NCI-H2196 treated with DMSO at 0.1 percent for 48 hours (cell line): ENCODE measurements at regions not wholly inside any gene's neighbourhood (a gene's known extent, or its start where the extent isn't known, plus 50 kb on each side); places are given as distances from the start of the nearest gene placed in this dataset.
"Not testable (repeated sequence)": the region's sequence is repeated elsewhere in the genome, so short reads cannot be mapped to it uniquely, and the experiment has no call there.

Experiments
- DNase-seq: peaks from one replicate; lab custom pipeline; 2025; ENCODE audit not compliant: unreplicated experiment; lab: John Stamatoyannopoulos, UW

GRCh38 chr6:80441131-80441530, 334.7 kb downstream of the BCKDHB start:
- DNase-seq, result no peak

- DNase-seq, result no peak
These were observed 334.1 kb downstream of the BCKDHB start for GRCh38 chr6:80440496-80441115.

- DNase-seq, result no peak
These were observed 333.4 kb downstream of the BCKDHB start for GRCh38 chr6:80439721-80440470.

- no peak for DNase-seq
These were observed 332.3 kb downstream of the BCKDHB start for GRCh38 chr6:80438772-80439171.

- no peak for DNase-seq
These were observed 331.3 kb downstream of the BCKDHB start for GRCh38 chr6:80437801-80438200.

GRCh38 chr6:80437221-80437620, 330.8 kb downstream of the BCKDHB start:
- DNase-seq, result no peak

- DNase-seq, result no peak
These were observed 330.2 kb downstream of the BCKDHB start for GRCh38 chr6:80436663-80437062.

GRCh38 chr6:80435457-80435856, 329.0 kb downstream of the BCKDHB start:
- DNase-seq, result no peak

GRCh38 chr6:80434691-80435350, 328.4 kb downstream of the BCKDHB start:
- no peak for DNase-seq

- no peak for DNase-seq
These were observed 327.2 kb downstream of the BCKDHB start for GRCh38 chr6:80433673-80434025.

- no peak for DNase-seq
These were observed 326.7 kb downstream of the BCKDHB start for GRCh38 chr6:80433010-80433672.

- DNase-seq, result no peak
These were observed 318.8 kb downstream of the BCKDHB start for GRCh38 chr6:80425089-80425823.

- no peak for DNase-seq
These were observed 305.0 kb downstream of the BCKDHB start for GRCh38 chr6:80411486-80411885.

GRCh38 chr6:80407976-80408375, 301.5 kb downstream of the BCKDHB start:
- not testable (repeated sequence) for DNase-seq

- DNase-seq, result no peak
These were observed 298.4 kb downstream of the BCKDHB start for GRCh38 chr6:80404889-80405288.

GRCh38 chr6:80403365-80403764, 296.9 kb downstream of the BCKDHB start:
- DNase-seq, result no peak

- no peak for DNase-seq
These were observed 295.8 kb downstream of the BCKDHB start for GRCh38 chr6:80402266-80402665.
